Ovary (tissue), 3 donors: ENCODE measurements at regions not wholly inside any gene's neighbourhood (a gene's known extent, or its start where the extent isn't known, plus 50 kb on each side); places are given as distances from the start of the nearest gene placed in this dataset.

Experiments
- CTCF ChIP-seq, 3 donors: fragments of 450-650 bp in 2 of 3; fragments of 200-600 bp in 1 of 3; IDR thresholded peaks; one replicate each; pipeline versions ENCODE4 v1.5.1 to v1.8.0; 2016 to 2022; ENCODE audit warnings: antibody characterized with exemption in 3 of 3, mild to moderate bottlenecking in 1 of 3
- EP300 ChIP-seq: sonication (generic); formaldehyde crosslinking; IDR thresholded peaks from one replicate; pipeline ENCODE4 v1.6.1; 2017; ENCODE audit warnings: antibody characterized with exemption
- POLR2A ChIP-seq: fragments of 450-650 bp; IDR thresholded peaks from one replicate; pipeline ENCODE4 v1.6.1; 2017; ENCODE audit warnings: antibody characterized with exemption, mild to moderate bottlenecking, moderate library complexity
- donor health status: DM: no; HTN: no; CAD: no.

- TF ChIP-seq CTCF (IDR thresholded peaks at IDR 0.05) (no peak), EP300 (no peak), POLR2A (no peak)
Measured at GRCh38 chr12:114140576-114140975, 174.5 kb upstream of the RBM19 start.
